Activated T-helper 2 cell treated with anti-CD3 and anti-CD28 coated beads, Interferon-gamma antibody, Interleukin-2, Interleukin-4, amounts not matched to agents 10 μg/mL and 5 μg/mL and 100 μg/mL, durations not matched to agents 14 hours and 24 hours and 36 hours (primary cell): ENCODE measurements at regions not wholly inside any gene's neighbourhood (a gene's known extent, or its start where the extent isn't known, plus 50 kb on each side); places are given as distances from the start of the nearest gene placed in this dataset.

Experiments
- DNase-seq: peaks from one replicate; pipeline ENCODE4 v3.0.0; 2021; ENCODE audit warnings: low spot score
- H3K27ac Mint-ChIP-seq: one replicate; pipeline ENCODE4 v1.8.0; 2021; ENCODE audit warnings: mixed read lengths
- H3K27me3 Mint-ChIP-seq: one replicate; pipeline ENCODE4 v1.8.0; 2021; ENCODE audit warnings: low read depth, mixed read lengths
- H3K36me3 Mint-ChIP-seq: one replicate; pipeline ENCODE4 v1.8.0; 2021; ENCODE audit warnings: low read depth, mixed read lengths
- H3K4me1 Mint-ChIP-seq: one replicate; pipeline ENCODE4 v1.8.0; 2021; ENCODE audit warnings: low read depth, mixed read lengths
- H3K4me3 Mint-ChIP-seq: one replicate; pipeline ENCODE4 v1.8.0; 2021; ENCODE audit warnings: low read depth, mild to moderate bottlenecking, moderate library complexity, mixed read lengths
- H3K9me3 Mint-ChIP-seq: one replicate; pipeline ENCODE4 v1.8.0; 2021; ENCODE audit warnings: mixed read lengths
- intact Hi-C: fragments of 100-400 bp; cut with micrococcal nuclease; formaldehyde crosslinking; loops from one replicate; pipeline ENCODE4 v1.15.1; 2023

DNA sequence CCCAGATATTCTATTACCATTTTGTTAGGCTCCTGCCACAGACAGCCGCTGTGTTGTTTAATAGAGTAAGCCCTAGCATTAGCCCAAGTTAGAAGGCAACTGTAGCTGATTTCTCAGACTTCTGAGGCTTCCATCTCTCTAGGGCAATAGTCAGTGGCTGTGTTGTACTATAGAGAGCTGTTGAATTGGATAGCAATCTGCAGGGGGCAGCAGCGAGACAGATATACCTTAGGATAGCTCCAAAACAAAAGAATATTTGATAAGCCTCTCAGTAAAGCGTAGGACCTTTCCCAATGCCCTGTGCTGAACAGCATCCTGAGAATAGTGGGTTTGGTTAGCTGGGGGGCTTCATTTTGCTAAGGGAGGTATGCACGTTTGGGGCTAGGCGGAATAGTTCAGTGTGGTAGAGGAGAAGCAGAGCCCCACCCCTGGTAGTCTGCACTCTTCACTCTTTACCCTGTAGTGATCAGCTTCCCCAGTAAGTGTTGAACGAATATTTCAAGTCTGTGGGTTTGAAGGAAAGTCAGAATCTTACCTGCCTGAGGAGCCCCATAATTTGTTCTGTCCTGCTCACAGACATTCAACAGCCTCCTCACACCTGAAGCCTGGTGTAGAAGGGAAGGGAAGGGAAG is 515.1 kb downstream of the INSC start:
- intact Hi-C loops = no loop called here
- Mint-ChIP-seq H3K27ac (no peak overlapping the region), H3K27me3 (peaks cover 1% of the 10 kb centered on the region), H3K36me3 (no peaks in the 10 kb centered on the region), H3K4me1 (no peaks in the 10 kb centered on the region), H3K9me3 (no peaks in the 10 kb centered on the region), H3K4me3 (no peak overlapping the region)
- DNase-seq = no peak

DNA sequence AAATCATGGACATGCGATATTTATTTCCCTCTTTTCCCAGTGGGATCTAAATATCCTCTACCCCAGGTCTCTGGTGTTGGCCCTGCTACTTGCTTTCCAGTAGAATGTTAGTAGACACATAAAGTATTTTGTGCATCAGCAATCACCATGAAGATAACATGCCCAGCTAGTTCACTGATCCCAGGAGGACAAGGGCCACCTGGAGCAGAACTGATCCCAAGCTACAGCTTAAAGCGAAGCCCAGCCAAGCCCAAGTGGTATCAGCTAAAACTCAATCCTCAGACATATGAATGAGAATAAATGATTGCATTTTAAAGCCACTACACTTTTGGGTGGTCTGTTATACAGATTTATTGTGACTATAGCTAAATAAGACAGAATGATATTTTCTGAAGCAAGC is 516.2 kb downstream of the INSC start:
- H3K27me3 Mint-ChIP-seq = peaks cover 1% of the 10 kb centered on the region
- no peak for DNase-seq
- H3K27ac Mint-ChIP-seq = no peak overlapping the region
- H3K4me3 Mint-ChIP-seq = no peak overlapping the region
- intact Hi-C loops = no loop called here
- no peaks in the 10 kb centered on the region for H3K4me1 Mint-ChIP-seq
- H3K9me3 Mint-ChIP-seq = no peaks in the 10 kb centered on the region
- no peaks in the 10 kb centered on the region for H3K36me3 Mint-ChIP-seq

DNA sequence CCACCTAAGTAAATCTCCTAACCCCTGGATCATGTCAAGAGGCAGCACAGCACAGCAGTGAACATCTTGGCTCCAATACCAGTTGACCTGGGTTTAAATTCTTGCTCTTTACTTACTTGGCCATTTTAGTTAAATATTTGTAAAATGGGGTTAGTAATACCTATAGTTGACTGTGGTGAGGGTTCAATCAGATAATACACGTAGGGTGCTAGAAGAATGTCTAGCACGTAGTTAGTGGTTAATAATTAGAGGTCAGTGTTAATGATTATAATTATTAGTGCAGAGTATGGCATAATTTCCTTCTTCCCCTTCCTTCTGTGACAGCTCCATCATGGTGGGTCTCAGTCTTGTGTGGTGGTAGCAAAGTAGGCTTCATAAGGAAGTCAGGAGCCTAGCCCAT is 520.8 kb downstream of the INSC start:
- DNase-seq = no peak
- Mint-ChIP-seq H3K9me3 (no peaks in the 10 kb centered on the region), H3K27me3 (peaks cover under 1% of the 10 kb centered on the region), H3K36me3 (no peaks in the 10 kb centered on the region), H3K4me1 (no peaks in the 10 kb centered on the region), H3K4me3 (no peak overlapping the region), H3K27ac (no peak overlapping the region)
- intact Hi-C loops = no loop called here

DNA sequence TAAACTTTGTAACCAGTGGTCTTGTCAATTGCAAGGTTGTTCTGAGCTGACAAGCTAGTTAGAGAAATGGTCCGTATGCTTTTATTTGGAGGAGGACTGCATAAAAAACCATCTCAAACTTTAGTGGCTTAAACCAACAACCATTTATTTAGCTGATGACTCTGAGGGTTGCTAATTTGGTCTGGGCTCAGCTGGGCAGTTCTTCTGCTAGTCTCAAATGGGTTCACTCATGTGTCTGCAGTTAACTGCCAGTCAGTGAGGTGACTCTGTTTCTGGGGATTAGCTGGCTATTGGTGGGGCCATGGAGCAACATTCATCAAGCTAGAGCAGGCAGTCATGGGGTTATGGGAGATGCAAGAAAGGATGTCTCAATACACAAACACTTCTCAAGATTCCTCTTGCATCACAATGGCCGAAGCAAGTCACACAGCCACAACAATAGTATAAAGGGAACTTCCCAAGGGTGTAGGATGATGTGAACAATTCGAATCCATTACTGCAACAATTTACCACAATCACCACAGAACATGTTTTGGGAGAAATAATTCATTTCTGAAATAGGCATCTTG is 521.9 kb downstream of the INSC start:
- H3K27me3 Mint-ChIP-seq = no peaks in the 10 kb centered on the region
- H3K9me3 Mint-ChIP-seq = no peaks in the 10 kb centered on the region
- no peaks in the 10 kb centered on the region for H3K36me3 Mint-ChIP-seq
- H3K27ac Mint-ChIP-seq = no peak overlapping the region
- DNase-seq = no peak
- H3K4me3 Mint-ChIP-seq = no peak overlapping the region
- H3K4me1 Mint-ChIP-seq = no peaks in the 10 kb centered on the region
- intact Hi-C loops = no loop called here

DNA sequence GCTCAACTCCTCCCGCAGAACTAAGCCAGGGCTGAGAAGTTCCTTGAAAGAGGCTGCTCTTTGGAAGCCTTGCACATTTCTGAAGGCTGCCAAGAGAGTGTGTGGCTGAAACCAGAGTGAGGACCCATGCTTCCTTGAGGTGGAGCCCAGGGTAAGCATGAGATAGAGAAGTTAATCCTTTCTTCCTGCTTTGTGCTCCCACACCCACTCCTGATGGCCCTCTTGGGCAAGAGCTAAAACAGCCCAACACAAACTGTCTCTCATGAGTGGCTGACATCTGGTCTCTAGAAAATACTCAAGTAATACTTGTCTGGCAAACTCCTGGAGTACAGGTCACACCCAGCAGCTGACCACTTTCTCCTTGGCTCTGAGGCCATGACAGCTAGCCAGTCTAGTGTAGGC is 523.7 kb downstream of the INSC start:
- intact Hi-C loops = no loop called here
- Mint-ChIP-seq H3K4me1 (no peaks in the 10 kb centered on the region), H3K4me3 (no peak overlapping the region), H3K27me3 (no peaks in the 10 kb centered on the region), H3K27ac (no peak overlapping the region), H3K36me3 (no peaks in the 10 kb centered on the region), H3K9me3 (no peaks in the 10 kb centered on the region)
- no peak for DNase-seq

DNA sequence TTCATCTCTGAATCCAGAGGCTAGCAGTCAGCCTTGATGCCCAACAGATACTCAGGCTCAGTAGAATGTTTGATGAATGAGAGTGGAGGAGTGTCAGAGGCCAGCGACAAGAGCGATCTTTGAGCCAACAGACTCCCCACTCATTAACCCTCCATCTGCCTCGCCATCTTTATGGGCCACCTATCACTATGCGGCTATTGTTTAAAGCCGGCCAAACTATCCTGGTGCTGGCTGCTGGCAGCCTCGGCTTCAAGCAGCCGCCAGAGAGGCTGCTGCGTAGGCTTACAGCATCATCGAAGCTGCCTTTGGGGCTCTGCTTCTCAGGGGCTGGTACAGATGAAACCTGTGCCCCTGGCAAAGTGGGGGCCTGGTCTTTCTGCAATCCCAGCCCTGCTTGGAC is 525.6 kb downstream of the INSC start:
- no peak for DNase-seq
- intact Hi-C loops = no loop called here
- H3K27ac Mint-ChIP-seq = no peak overlapping the region
- H3K27me3 Mint-ChIP-seq = peaks cover 3% of the 10 kb centered on the region
- H3K36me3 Mint-ChIP-seq = no peaks in the 10 kb centered on the region
- H3K4me3 Mint-ChIP-seq = no peak overlapping the region
- no peaks in the 10 kb centered on the region for H3K9me3 Mint-ChIP-seq
- H3K4me1 Mint-ChIP-seq = no peaks in the 10 kb centered on the region

DNA sequence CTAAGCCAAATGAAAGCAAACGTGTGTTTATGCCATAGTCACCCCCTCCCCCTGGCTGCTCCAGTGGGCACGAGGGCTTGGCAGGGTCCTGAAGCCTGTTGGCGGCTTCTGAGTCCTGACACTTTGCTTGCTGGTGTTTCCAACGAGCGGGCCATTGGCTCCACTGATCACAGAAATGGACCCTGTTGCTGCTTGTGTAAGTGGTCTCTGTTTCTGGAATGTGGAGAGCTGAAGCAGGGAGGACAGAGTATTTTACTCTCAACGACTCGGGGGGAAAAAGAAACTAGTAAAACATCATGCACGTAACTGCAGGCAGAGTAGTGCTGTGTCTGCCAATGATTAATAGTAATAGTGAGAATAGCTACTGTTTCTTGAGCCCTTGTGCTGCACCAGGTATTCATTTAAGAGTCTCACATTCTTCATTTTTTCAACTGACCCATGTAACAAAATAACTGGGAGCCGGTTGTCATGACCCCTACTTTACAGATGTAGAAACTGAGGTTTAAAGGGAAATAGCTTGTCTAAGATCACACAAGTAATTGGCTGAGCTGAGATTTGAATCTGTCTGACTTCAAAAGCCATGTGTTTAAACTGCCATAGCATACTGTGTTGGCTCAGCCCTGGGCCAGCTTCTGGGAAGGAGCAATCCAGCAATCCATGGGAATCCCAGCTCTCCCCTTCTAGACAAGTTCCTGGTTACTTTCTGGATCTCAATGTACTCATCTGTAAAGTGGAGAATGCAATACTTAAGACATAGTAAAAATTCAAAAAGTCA is 526.7 kb downstream of the INSC start:
- no peak for DNase-seq
- Mint-ChIP-seq H3K4me1 (no peaks in the 10 kb centered on the region), H3K4me3 (no peak overlapping the region), H3K27ac (no peak overlapping the region), H3K36me3 (no peaks in the 10 kb centered on the region), H3K9me3 (no peaks in the 10 kb centered on the region), H3K27me3 (peaks cover 3% of the 10 kb centered on the region)
- intact Hi-C loops = no loop called here

GRCh38 chr11:15645201-15645600 is 530.5 kb downstream of the INSC start:
- Mint-ChIP-seq H3K9me3 (no peaks in the 10 kb centered on the region), H3K27ac (no peak overlapping the region), H3K4me3 (no peak overlapping the region), H3K4me1 (no peaks in the 10 kb centered on the region), H3K27me3 (peaks cover 3% of the 10 kb centered on the region), H3K36me3 (no peaks in the 10 kb centered on the region)
- DNase-seq = no peak
- intact Hi-C loops = no loop called here

GRCh38 chr11:15649371-15650104 is 534.8 kb downstream of the INSC start:
- peaks cover 3% of the 10 kb centered on the region for H3K4me1 Mint-ChIP-seq
- no peak overlapping the region for H3K27ac Mint-ChIP-seq
- DNase-seq = no peak
- intact Hi-C loops = loop anchor here (1.0 to 2.0 kb wide), 2 partner anchors 167 to 964 kb away; no protein-coding TSS in a partner anchor
- no peak overlapping the region for H3K4me3 Mint-ChIP-seq
- H3K36me3 Mint-ChIP-seq = no peaks in the 10 kb centered on the region
- no peaks in the 10 kb centered on the region for H3K9me3 Mint-ChIP-seq
- peaks cover 23% of the 10 kb centered on the region for H3K27me3 Mint-ChIP-seq

GRCh38 chr11:15650105-15650938 is 535.6 kb downstream of the INSC start:
- Mint-ChIP-seq H3K27ac (no peak overlapping the region), H3K9me3 (no peaks in the 10 kb centered on the region), H3K4me3 (no peak overlapping the region), H3K27me3 (peaks cover 19% of the 10 kb centered on the region), H3K4me1 (peaks cover 3% of the 10 kb centered on the region), H3K36me3 (no peaks in the 10 kb centered on the region)
- DNase-seq = peak; percentile 68
- intact Hi-C loops = loop anchor here (1.0 to 2.0 kb wide), 2 partner anchors 166 to 963 kb away; no protein-coding TSS in a partner anchor

DNA sequence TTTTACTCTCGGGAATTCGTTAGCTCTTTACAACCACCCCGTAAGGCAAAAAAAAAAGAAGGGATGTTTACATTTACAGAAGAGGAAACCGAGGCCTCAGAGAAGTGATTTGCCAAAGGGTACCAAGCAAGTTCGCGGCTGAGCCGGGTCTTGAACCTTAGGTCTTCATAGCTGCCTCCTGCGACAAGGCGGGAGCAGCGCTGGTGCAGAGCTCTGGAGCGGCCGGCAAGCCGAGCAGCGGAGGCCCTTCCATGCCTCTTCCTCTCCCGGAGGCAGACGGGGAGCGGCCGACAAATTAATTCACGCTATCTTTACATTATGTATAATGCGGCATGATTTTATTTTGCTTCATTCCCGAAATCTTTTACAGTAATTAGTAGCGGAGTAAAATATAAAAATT is 536.3 kb downstream of the INSC start:
- Mint-ChIP-seq H3K36me3 (no peaks in the 10 kb centered on the region), H3K27me3 (peaks cover 19% of the 10 kb centered on the region), H3K4me3 (no peak overlapping the region), H3K27ac (no peak overlapping the region), H3K9me3 (no peaks in the 10 kb centered on the region), H3K4me1 (peaks cover 3% of the 10 kb centered on the region)
- intact Hi-C loops = loop anchor here (2.0 kb wide), 1 partner anchor 166 kb away; no protein-coding TSS in a partner anchor
- no peak for DNase-seq

DNA sequence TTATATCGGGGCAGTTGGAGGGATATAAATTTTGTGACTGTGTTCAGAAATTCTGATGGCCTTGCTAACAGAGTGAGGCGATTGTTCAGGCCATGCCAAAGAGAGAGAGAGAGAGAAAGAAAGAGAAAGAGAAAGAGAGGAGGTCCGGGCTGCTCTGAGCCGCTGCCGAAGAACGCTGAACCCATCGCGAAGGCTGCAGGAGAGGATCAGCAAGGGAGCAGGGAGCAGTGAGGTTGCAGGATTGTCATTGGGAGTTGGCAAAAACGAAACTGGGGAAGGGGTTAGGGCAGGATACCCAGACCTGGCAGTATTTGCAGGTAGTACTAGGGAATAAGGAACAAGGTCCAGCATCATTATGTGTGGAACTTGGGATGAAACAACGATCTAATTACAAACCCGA is 537.1 kb downstream of the INSC start:
- intact Hi-C loops = loop anchor here (2.0 kb wide), 1 partner anchor 165 kb away; no protein-coding TSS in a partner anchor
- no peaks in the 10 kb centered on the region for H3K9me3 Mint-ChIP-seq
- H3K4me1 Mint-ChIP-seq = peaks cover 3% of the 10 kb centered on the region
- no peaks in the 10 kb centered on the region for H3K36me3 Mint-ChIP-seq
- H3K27me3 Mint-ChIP-seq = peaks cover 19% of the 10 kb centered on the region
- no peak for DNase-seq
- no peak overlapping the region for H3K27ac Mint-ChIP-seq
- H3K4me3 Mint-ChIP-seq = no peak overlapping the region
